Right lobe of liver (tissue), 4 donors: ENCODE measurements at regions not wholly inside any gene's neighbourhood (a gene's known extent, or its start where the extent isn't known, plus 50 kb on each side); places are given as distances from the start of the nearest gene placed in this dataset.

ENCODE experiments used
- POLR2A ChIP-seq: fragments of 450-650 bp; IDR thresholded peaks from one replicate; pipeline ENCODE4 v1.6.1; 2017; ENCODE audit warnings: antibody characterized with exemption, mild to moderate bottlenecking
- TF ChIP-seq, protein P1 (sequence below), 4 donors: fragments of 200-600 bp in 3 of 4; fragments of 450-650 bp in 1 of 4; IDR thresholded peaks; one replicate each; pipeline versions ENCODE4 v1.5.1 to v1.8.0; 2016 to 2022; ENCODE audit warnings: antibody characterized with exemption in 4 of 4, mild to moderate bottlenecking in 2 of 4
- donor health status: DM: no; HTN: no; CAD: no.
- donor health status: DM: no; HTN: no; CAD: no.
- donor health status: DM: no; HTN: yes; CAD: no.

GRCh38 chr3:56994391-56994790 lies 66.1 kb upstream of the SPATA12 start:
- TF ChIP-seq POLR2A: no peak
- TF ChIP-seq, protein P1, sequence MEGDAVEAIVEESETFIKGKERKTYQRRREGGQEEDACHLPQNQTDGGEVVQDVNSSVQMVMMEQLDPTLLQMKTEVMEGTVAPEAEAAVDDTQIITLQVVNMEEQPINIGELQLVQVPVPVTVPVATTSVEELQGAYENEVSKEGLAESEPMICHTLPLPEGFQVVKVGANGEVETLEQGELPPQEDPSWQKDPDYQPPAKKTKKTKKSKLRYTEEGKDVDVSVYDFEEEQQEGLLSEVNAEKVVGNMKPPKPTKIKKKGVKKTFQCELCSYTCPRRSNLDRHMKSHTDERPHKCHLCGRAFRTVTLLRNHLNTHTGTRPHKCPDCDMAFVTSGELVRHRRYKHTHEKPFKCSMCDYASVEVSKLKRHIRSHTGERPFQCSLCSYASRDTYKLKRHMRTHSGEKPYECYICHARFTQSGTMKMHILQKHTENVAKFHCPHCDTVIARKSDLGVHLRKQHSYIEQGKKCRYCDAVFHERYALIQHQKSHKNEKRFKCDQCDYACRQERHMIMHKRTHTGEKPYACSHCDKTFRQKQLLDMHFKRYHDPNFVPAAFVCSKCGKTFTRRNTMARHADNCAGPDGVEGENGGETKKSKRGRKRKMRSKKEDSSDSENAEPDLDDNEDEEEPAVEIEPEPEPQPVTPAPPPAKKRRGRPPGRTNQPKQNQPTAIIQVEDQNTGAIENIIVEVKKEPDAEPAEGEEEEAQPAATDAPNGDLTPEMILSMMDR (IDR thresholded peaks at IDR 0.05): no peak
